GM21367 (cell line): ENCODE measurements at regions not wholly inside any gene's neighbourhood (a gene's known extent, or its start where the extent isn't known, plus 50 kb on each side); places are given as distances from the start of the nearest gene placed in this dataset.

ENCODE experiments used
- ATAC-seq: cut with Tn5 transposase; IDR thresholded peaks from one replicate; pipeline ENCODE4 v1.9.1; 2021; ENCODE audit not compliant: unreplicated experiment

DNA sequence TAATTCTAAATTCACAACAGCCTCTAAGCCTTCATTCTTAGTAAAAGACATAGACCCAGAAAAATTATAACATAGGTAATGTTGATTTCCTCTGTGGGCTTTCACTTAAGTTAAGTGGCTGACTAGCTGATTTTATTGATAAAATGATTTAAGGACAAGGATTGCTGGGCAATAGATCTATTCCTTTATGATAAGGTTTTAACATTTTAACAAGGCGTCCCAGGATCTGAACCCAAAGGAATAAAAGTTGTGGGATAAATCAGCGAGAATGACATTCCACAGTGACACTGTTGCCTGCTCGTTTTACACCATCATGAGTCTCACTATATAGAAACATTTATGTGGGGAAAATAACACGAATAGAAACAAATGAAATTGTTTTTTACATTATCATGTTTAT is 1151.0 kb downstream of the ZPLD1 start:
- ATAC-seq = no peak

DNA sequence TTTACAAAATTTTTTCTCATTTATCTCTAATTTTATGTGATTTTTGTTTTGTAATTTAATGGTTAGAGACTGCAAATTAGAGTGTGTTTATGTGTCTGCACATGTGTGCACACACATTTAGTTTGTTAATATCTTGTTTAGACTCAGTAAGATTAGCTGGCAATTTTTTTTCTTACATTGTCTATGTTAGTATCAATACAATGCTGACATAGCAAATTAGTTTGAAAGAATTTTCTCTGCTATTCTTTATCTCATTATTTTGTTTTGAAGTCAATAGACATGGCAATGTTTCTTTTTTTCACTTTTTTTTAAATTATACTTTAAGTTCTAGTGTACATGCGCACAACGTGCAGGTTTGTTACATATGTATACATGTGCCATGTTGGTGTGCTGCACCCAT is 1155.0 kb downstream of the ZPLD1 start:
- no peak for ATAC-seq

DNA sequence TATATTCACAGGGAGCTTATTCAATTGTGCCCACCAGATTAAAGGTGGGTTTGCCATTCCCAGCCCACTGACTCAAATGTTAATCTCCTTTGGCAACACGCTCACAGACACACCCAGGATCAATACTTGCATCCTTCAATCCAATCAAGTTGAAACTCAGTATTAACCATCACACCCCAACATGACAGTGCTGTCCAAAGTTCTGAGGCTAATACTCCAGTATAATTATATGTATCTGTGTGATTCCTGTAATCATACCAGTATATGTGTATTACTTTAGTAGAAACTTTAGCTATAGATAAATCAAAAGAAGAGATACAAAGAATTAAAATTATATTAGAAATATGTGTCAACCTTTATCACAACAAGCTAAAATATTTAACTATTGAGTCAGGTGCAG is 1166.0 kb downstream of the ZPLD1 start:
- ATAC-seq = no peak

DNA sequence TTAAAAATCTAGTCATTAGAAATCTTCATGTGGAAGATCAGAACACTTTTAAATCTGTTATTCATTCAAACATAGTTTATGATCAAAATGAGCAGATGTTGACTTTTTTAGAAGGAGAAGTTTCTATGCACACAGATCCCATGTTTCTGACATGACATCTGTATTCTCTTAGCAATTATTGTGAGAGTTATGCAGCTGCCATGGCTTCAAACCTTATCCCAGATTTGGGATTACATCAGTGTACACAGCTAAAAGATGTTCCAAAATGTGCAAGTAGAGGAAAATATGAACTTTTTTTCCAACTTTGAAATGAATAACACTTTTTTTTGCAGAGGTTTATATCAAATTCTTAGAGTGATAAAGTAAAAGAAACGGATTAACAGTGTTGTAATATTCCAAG is 1166.9 kb downstream of the ZPLD1 start:
- no peak for ATAC-seq

DNA sequence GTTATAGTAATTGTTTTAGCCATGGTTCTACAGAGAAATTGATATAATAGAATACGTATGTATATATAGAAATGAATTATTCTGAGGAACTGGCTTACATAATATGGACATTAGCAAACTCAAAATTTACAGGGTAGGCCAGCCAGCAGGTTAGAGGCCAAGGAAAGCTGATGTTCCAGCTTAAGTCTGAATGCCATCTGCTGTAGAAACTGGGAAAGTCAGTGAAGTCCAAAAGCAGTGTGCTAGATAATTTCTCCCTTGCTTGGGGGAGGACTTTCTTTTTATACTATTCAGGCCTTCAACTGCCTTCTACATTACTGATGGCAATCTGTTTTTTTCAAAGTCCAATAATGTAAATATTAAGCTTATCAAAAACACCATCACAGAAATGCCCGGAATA is 1174.7 kb downstream of the ZPLD1 start:
- ATAC-seq = no peak

DNA sequence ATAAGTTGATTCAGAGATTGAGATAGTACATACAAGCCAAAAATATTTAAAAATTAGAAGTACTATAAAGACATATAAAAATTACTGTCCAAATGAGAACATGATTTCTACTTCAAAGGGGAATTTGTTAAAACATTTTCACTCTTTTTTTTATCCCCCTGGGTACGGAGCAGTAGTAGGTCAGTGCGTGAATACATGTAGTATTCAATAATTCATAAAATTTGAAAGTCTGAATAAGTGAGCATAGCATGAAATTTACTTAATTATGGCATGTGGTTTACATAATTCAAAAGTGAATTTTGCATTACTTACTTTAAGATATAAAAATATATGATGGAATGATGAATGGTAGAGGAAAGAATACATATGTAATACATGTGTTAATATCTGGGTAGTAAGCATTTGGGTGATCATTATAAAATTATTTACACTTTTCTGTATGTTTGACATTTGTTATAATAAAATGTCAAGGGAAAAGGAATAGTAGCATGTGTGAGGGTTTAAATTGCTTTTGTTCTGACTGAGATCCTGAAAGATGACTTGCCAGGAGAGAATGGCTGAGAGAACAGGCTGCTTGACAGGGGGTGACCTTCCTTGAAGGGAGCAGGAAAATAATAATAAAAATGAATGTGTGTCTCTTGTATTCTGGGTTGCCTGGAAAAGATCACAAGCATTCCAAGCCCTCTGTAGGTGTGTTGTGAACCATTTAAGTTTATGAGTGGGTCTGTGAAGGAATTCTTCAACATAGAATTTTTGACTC is 1178.8 kb downstream of the ZPLD1 start:
- ATAC-seq = no peak

DNA sequence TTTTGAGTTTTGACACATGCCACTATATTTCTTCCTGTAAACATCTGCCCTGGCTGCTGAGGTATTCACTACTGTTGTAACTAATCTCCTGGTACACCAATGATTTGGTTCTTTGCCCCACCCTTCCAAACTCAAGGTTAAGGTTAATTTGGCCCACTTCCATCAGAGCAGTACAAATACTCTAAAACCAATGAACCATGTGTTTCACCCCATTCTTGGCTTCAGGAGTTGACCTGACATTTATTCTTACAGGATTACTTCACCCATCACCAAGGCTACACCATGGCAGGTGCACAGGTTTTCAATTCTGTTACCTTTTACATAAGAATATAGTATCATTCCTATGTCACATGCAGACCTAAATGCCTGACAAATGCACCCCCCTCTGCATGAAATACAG is 1179.9 kb downstream of the ZPLD1 start:
- ATAC-seq = no peak

DNA sequence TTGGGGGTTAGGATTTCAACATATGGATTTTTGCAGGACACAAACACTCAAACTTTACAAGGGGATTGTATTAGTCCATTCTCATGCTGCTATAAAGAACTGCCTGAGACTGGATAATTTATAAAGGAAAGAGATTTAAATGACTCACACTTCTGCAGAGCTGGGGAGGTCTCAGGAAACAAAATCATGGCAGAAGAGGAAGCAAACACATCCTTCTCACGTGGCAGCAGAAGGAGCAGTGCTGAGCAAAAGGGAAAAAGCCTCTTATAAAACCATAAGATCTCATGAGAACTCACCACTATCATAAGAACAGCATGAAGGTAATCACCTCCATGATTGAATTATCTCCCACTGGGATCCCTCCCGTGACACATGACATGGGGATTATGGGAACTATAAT is 1183.1 kb downstream of the ZPLD1 start:
- ATAC-seq = no peak

DNA sequence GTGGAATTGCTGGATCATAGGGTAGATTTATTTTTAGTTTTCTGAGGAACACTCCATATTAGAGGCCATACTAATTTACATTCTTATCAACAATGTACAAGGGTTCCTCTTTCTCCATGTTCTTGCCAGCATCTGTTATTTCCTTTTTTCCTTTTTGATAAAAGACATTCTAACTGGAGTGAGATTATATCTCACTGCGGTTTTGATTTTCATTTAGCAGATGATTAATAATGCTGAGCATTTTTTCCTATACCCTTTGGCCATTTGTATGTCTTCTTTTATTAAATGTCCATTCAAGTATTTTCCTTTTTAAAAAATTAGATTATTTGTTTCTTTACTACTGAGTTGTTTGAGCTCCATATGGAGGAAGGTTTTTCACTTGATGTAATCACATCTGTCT is 1189.5 kb downstream of the ZPLD1 start:
- ATAC-seq = no peak

DNA sequence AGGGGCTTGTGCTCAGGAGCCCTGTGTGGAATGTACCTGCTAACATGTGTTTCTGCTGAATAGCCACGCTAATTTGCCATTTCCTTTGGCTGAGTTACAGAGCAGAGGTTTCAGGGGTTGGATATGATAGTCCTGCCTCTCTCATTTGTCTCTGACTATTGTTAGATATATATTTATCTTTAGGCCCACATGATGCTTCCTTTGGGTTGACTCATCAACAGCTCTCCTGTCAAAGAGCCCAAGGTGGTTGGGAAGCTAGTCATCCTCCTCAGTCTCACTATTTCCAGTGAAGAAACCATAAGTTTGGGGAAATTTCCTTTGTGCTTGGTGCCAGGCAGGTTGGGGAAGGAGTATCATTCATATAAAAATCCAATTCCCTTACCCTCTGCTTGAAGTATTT is 1194.6 kb downstream of the ZPLD1 start:
- no peak for ATAC-seq

DNA sequence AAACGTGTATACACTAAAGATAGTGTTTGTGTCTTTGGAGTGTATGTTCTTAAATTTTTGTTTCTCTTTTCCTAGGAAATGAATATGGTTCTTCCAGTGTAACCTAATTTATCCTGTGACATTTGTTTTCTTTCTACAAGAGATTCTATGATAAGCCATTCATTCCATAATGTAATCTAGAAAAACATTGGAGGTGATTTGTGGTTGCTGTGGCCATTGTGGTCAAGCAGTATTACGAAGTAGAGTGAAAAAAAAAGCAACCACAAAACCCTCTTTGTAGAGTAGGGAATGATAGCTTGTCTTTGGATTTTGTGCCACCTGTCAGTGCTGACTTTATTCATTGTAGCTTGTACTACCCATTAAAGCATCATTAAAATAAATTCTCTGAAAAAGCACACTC is 1209.6 kb downstream of the ZPLD1 start:
- no peak for ATAC-seq

DNA sequence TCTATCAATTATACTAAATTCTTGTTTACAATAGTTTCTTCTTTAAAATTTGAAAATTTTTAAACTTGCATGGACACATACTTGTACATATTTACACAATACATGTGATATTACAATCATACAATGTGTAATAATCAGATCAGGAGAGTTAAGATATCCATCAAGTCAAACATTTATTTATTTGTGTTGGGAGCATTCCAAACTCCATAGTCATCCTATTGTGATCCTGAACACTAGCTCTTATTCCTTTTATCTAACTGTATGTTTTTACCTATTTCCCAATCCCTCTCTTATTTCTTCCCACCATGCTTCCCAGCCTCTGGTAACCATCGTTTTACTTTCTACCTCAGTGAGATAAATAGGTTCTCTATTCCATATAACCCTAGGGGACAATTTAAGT is 1219.2 kb downstream of the ZPLD1 start:
- ATAC-seq = no peak

DNA sequence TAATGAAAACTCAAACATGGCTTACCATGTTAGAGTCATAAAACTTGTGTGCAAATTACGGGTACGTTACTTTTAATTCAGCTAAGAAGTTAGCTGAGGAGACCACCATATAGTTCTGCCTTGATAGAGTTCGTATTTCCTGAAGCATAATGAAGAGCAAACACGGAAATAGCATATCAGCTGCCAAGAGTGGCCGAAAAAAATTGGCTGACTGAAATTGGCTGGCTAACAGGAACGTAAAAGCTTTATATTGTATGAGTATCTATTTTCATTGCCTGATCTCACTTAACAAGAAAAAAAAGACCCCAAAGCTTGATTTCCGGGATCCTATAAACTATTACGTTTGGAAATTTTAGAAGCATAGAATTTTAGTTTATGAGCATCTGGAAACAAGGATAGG is 1222.9 kb downstream of the ZPLD1 start:
- no peak for ATAC-seq

DNA sequence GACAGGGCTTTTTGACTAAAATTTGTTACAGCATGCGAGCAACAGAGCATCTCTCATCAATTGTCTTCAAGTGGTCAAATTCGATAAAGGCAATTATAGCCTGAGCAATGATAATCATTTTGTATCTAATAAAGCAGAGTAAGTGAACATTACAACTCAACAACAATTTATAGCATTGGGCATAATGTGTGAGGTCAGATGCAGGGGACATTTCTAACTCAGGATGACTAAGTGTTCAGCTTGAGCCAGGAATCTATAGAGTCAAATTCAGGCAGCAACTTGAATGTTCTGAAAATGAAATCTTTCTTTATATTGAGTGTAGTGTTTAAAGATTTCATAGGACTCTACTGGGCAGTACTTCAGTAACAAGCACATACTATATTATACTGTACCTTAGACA is 1226.0 kb downstream of the ZPLD1 start:
- ATAC-seq = no peak

DNA sequence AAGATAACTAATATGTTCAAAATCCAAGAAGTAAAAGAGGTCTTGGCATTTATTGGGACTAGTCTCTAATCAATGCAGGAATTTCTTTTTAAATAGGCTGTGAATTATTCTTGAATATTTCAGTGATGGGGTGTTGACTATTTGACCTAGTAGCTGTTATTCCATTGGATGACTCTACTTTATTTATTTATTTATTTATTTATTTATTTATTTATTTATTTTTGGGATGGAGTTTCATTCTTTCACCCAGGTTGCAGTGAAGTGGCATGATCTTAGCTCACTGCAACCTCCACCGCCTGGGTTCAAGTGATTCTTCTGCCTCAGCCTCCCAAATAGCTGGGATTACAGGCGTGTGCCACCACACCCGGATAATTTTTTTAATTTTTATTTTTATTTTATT is 1227.8 kb downstream of the ZPLD1 start:
- no peak for ATAC-seq

DNA sequence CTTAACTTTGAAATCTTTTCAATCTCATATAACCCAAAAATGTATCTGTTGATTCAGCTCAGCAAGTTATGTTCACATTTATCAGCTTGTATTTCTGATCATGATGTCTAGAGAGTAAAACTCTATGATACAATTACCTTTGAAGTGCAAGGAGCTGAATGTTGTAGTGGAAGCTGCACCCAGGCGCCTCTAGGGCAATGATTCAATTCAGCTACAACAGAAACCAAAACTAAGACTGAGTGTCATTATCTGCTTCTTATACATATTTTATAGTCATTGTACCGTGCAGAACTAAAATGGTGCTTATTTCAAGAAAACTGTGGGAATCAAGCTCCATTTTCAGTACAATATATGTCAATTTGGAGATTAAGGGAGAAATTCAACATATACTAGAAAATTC is 1237.5 kb downstream of the ZPLD1 start:
- no peak for ATAC-seq

DNA sequence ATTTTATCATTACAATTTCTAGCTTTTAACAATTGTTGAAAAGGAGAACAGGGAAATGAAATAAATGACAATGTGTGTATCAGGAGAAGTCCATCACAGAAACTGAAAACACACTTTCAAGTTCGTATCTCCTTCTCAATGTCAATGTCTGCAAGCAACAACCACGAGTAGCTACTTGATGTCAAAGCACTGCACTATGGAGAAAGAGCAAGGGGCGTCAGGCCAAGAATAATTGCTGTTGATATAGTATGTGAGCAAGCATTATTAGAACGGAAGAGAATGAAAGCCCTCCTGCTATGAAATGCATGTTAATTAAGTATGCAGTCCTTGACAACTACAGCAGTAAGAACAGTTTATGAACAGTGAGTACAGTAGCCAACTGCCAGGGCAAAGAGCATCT is 1250.1 kb downstream of the ZPLD1 start:
- ATAC-seq = no peak

DNA sequence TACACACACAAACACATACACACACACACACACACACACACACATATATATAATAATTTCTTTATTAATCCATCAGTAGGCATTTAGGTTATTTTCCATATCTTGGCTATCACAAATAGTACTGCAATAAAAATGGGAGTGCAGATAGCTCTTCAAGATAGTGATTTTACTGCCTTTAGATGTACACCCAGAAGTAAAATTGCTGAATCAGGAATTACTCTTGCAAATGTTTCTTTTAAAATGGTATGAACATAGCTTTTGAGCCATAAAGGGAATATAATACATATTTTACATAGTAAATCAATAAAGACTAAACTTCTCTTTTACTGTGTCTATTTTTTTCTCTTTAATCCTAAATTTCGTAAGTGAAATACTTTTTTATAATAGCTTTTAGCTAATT is 1251.1 kb downstream of the ZPLD1 start:
- no peak for ATAC-seq

DNA sequence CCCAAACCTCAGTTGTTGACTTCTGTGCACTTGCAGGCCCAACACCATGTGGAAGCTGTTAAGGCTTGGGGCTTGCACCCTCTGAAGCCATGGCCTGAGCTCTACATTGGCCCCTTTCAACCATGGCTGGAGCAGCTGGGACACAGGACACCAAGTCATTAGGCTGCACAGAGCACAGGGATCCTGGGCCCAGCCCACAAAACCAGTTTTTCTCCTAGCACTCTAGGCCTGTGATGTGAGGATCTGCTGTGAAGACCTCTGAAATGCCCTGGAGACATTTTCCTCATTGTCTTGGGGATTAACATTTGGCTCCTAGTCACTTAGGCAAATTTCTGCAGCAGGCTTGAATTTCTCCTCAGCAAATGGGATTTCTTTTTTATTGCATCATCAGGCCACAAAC is 1255.7 kb downstream of the ZPLD1 start:
- no peak for ATAC-seq

DNA sequence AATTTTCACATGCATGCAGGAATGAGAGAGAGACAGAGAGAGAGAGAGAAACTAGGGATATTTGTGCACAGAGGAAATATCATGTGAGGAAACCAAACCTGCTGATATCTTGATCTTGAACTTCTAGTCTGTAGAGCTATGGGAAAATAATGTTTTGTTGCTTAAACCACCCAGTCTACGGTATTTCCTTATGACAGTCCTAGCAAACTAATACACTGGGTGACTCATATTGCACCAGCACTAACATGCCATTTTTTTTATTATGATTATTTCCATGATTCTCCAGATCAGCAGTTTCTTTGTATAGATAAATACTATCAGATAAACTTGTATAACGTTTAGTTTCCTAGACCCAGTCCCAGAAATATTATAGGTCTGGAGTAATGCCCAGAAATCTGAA is 1259.0 kb downstream of the ZPLD1 start:
- no peak for ATAC-seq

DNA sequence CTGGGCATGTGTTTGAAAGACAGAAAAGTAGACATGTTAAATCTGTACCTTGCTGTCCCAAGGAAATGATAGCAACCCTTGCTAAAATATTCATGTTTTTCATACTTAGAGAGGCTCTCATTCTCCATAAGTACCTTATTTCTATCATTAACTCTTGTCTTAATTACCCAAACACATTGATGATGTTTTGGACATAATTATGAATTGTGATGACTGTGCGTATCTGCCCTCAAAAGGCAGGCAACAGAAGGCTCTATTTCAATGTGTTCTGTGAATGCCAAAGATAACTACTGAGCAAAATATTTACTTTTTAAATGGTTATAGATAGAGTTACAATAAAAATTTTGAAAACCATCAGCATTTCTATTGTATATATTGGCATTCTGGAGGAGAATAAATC is 1263.8 kb downstream of the ZPLD1 start:
- ATAC-seq = no peak

DNA sequence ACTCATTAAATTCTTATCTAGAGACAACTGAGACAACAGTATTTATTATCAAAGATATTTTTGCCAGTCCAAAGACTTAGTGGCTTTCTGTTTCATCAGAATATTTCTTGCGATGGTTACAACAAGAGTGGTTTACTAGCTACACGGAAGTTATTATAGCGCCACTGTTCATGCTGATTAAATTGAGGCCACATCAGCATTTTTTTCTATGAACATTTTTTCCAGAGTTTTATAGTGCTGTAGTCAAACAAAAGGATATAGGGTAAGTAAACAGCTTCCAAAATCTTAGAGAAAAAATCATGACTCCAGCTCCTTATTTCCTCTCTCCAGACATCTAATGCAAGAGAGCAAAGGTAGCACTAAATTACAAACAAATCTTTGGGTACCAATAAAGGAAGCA is 1264.4 kb downstream of the ZPLD1 start:
- no peak for ATAC-seq

DNA sequence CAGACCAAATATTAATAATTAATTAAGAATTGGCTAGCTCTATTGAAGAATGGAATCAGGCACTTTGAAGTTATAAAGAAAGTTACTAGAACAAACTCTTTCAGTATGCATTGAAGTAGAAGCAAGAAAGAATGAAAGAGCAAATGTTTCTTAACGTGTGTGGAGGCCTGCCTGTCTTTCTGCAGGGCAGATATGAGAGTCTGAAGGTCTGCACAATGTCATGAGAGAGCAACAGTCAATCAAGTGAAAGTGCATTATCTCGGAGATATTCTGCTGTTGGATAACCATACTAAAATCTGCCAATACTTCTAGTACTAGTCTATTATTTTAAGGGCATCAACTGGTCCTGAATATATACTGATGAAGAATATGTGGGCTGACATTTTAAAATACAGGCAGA is 1270.8 kb downstream of the ZPLD1 start:
- ATAC-seq = no peak

DNA sequence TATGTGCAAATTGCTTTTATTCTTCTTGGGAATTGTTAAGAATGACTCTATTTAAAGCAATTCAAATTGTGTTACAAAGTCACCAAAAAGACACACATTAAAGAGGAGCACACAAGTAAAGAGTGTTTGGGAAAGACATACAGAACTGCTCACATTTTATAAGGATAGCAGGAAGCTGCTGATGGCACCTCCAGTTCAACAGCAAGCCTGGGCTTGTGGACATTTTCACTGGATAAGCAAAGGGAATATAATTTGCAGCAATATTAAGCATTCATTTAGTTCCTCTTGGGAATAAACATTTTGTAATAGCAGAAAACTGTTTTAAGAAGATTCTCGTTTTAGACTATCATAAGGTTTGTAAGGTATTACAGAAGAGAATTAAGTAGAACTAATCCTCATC is 1271.9 kb downstream of the ZPLD1 start:
- no peak for ATAC-seq
